Caki2 (cell line): ENCODE measurements at regions not wholly inside any gene's neighbourhood (a gene's known extent, or its start where the extent isn't known, plus 50 kb on each side); places are given as distances from the start of the nearest gene placed in this dataset.
"Not testable (repeated sequence)": the region's sequence is repeated elsewhere in the genome, so short reads cannot be mapped to it uniquely, and the experiment has no call there.

Experiments used
- DNase-seq: peaks from one replicate; pipeline ENCODE4 v3.0.0-alpha.2; 2015; ENCODE audit warnings: low read depth
- in situ Hi-C: cut with HindIII; loops from 2 replicates; pipeline ENCODE4 v1.10.0; 2016; ENCODE audit warnings: low sequenced_read_pairs, low pct_unique_long_range_greater_than_20kb, mixed read lengths

- in situ Hi-C loops, result no loop called here
- DNase-seq, result no peak
These were observed 205.4 kb downstream of the DAD1 start for GRCh38 chr14:22383515-22384166.

DNA sequence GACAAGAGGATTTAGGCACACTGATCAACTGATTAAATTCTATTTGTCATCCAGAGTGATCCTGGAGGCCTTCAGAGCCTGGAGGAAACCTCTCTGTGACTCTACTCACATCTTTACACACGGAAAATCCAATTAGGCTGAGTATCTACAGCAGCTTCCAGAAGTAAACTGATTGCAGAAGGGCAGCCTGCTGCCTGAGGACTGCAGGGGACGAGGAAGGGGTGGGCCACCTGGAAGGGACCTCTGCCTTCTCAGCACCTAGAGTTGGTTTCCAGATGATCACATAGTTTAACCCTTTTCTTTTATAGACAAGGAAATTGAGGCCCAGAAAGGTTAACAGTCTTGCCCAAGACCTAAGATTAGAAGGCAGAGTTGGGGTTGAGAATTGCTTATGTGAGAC is 206.1 kb downstream of the DAD1 start:
- in situ Hi-C loops, result no loop called here
- DNase-seq, result no peak

- no peak for DNase-seq
- in situ Hi-C loops, result no loop called here
These were observed 206.6 kb downstream of the DAD1 start for GRCh38 chr14:22382395-22382794.

- DNase-seq, result no peak
- in situ Hi-C loops, result no loop called here
These were observed 207.3 kb downstream of the DAD1 start for GRCh38 chr14:22381766-22382165.

DNA sequence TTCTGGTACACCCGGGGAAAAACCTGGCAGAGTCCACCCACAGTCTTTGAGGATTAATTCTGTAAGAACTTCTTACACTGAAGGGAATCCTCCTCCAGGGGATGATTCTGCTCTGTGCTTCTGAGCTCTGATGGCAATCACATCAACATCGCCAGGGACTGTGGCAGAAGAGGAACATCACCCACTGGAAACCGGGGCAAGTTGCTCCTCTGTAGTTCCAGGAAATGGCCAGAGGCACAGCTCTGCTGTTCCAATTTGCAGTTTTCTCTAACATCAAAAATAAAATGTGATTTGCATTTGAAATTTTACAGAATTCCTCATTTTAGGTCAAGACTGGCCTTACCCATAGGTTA is 207.6 kb downstream of the DAD1 start:
- DNase-seq, result no peak
- in situ Hi-C loops, result no loop called here

DNA sequence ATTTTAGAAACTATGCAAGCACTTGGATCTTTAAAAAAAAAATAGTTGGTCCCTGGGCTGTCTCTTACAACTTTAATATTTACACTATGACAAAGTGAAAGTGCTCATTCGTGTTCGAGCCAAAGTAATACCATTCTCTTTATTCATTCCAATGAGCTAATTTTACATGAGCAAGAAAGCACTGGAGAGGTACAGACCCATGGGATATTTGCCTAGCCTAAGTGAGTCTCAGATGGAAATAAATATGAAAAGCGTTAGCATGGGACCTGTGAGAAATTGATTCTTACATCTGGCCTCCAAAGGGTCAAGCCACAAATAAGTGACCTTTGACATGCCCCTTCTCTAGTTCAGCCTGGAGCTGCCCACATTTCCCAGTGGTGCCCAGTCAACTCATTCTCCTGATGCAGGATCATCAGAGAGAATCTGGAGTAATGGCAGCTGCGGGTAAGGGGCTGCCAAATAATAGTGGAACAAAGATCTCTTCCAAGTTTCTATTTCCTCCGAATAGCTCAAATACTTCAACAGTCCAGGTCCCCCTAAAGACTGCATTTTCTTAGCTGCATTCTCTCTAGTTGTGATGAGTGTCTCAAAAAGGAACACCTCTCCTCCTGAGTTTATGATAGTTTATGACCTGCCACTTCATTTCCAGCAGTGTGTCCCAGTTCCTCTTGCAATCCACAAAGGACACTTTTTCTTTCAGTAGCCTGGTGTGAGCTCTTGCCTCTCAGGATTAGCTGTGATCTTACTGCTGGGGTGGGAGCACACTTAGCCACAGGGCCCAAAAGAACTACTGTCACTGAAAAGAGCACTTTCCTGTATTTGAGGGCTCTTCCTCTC is 208.2 kb downstream of the DAD1 start:
- DNase-seq, result no peak
- in situ Hi-C loops, result no loop called here

GRCh38 chr14:22379727-22380126 is 209.3 kb downstream of the DAD1 start:
- in situ Hi-C loops, result no loop called here
- DNase-seq, result no peak

DNA sequence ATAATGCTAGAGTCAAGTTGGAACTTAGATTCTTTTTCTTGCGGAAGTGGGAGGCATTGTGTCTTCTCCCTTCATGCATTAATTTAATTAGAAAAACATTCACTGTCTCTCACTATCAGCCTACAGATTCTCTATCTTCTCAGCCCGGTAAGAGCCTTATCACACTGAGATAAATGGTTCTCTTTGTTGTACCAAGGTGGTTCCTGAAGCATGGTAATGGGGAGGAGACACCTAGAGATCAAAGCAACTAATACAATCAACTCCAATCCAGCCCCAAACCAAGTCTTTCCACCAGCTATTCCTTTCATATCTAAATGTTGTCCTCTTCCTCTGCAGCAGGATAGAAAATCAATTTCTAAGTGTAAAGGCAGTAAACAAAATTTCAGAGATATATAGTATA is 210.8 kb downstream of the DAD1 start:
- no peak for DNase-seq
- in situ Hi-C loops, result no loop called here

- in situ Hi-C loops, result no loop called here
- no peak for DNase-seq
These were observed 213.6 kb downstream of the DAD1 start for GRCh38 chr14:22375321-22375930.

DNA sequence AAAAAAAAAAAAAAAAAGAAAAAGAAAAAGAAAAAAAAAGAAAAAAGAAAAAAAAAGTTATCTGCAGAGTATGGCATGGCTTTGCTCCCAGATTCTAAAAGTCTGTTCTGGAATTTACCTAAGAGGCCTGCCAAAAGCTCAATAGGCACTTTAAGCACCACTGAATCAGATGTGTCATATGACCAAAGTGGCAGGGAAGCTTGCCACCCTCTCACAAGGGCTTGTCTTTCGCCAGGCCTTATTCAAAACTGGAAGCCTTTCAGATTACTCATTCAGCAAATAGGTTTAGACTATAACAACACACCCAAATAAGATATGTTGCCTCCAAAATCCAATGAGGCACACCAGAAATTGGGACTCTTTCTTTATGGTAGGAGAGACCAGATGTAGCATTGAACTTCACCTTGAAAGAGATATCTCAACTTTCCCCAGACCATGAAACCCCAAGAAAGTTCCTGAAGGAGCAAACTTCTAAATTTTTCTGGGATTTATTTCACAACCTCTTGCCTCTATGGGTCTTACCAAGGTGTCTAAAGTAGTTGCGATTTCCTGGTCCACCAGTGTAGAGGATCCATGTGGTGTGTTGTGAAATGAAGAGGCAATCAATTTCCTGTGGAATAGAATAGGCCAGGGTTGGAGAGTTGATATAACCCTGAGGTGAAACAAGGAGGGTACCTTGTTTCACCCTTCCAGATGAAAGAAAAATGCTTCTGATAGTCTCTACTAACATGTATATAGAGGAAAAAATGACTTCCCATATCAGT is 218.8 kb downstream of the DAD1 start:
- in situ Hi-C loops, result no loop called here
- no peak for DNase-seq

DNA sequence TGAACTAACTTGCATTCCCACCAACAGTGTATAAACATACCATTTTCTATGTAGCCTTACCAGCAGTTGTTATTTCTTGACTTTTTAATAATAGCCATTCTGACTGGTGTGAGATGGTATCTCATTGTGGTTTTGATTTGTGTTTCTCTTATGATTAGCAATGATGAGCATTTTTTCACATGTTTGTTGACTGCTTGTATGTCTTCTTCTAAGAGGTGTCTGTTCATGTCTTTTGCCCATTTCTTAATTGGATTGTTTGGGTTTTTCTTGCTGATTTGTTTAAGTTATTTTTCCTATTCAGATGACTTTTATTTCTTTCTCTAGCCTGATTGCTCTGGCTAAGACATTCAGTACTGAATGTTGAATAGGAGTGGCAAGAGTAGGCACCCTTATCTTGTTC is 230.3 kb downstream of the DAD1 start:
- in situ Hi-C loops, result no loop called here

DNA sequence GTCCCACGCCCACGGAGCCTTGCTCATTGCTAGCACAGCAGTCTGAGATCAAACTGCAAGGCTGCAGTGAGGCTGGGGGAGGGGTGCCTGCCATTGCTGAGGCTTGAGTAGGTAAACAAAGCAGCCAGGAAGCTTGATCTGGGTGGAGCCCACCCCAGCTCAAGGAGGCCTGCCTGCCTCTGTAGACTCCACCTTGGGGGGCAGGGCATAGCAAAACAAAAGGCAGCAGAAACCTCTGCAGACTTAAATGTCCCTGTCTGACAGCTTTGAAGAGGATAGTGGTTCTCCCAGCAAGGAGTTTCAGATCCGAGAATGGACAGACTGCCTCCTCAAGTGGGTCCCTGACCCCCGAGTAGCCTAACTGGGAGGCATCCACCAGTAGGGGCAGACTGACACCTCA is 239.7 kb downstream of the DAD1 start:
- in situ Hi-C loops, DNase-seq: not testable (repeated sequence)

More for the DNA sequence above, 230.3 kb downstream of the DAD1 start:
- no peak for DNase-seq

- in situ Hi-C loops, result no loop called here
- no peak for DNase-seq
These were observed 244.4 kb downstream of the DAD1 start for GRCh38 chr14:22344673-22345072.

DNA sequence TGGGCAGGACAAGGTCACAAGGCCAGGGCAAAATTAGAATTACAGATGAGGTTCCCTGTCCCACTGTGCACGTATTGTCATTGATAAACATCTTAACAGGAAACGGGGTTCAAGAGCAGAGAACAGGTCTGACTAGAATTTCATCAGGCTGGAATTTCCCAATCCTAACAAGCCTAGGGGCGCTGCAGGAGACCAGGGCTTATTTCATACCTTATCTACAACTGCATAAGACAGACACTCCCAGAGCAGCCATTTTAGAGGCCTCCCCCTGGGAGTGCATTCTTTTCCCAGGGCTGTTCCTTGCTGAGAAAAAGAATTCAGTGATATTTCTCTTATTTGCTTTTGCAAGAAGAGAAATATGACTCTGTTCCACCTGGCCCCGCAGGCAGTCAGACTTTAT is 244.8 kb downstream of the DAD1 start:
- in situ Hi-C loops, DNase-seq: not testable (repeated sequence)

- in situ Hi-C loops, result no loop called here
- no peak for DNase-seq
These were observed 248.0 kb downstream of the DAD1 start for GRCh38 chr14:22341049-22341448.

GRCh38 chr14:22338917-22339715 is 249.9 kb downstream of the DAD1 start:
- in situ Hi-C loops, result no loop called here
- no peak for DNase-seq

GRCh38 chr14:22338381-22338780 is 250.6 kb downstream of the DAD1 start:
- no peak for DNase-seq
- in situ Hi-C loops, result no loop called here

DNA sequence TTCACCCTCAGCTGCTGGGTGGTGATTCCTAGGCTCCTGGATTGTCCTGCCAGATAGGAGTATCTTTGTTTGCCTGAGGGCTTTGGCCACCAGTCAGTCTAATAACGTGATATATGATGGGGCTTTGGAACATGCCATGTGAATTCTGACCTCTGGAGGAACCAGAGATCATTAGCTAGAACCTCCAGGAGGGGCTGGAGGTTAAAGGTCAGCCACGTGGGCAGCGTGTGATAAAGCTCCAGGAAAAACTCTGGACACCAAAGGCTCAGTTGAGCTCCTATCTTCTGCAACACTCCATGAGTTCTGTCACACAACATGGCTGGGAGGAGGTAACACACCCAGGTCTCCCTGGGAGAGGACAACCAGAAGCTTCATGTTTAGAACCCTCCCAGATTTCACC is 251.1 kb downstream of the DAD1 start:
- in situ Hi-C loops, result no loop called here
- no peak for DNase-seq
